H7 (cell line): ENCODE measurements at regions not wholly inside any gene's neighbourhood (a gene's known extent, or its start where the extent isn't known, plus 50 kb on each side); places are given as distances from the start of the nearest gene placed in this dataset.
"Not testable (repeated sequence)": the region's sequence is repeated elsewhere in the genome, so short reads cannot be mapped to it uniquely, and the experiment has no call there.

Experiments used
- DNase-seq: peaks from one replicate; pipeline ENCODE4 v3.0.0; 2012
- H3K27me3 ChIP-seq: 2 replicates; pipeline ENCODE4 v1.6.0; 2011; ENCODE audit warnings: mild to moderate bottlenecking, low read length; ENCODE audit not compliant: control insufficient read depth, insufficient read depth
- H3K36me3 ChIP-seq: replicated peaks from 2 replicates; pipeline ENCODE4 v1.5.1; 2011; ENCODE audit warnings: low read length; ENCODE audit not compliant: control insufficient read depth, insufficient read depth
- H3K4me3 ChIP-seq: 2 replicates; pipeline ENCODE4 v1.5.1; 2011; ENCODE audit warnings: low read depth, mild to moderate bottlenecking, control low read depth, low read length, moderate library complexity; ENCODE audit not compliant: insufficient read depth

GRCh38 chr3:177353140-177353539 is 155.9 kb upstream of the TBL1XR1 start:
- no peak for DNase-seq
- no peaks in the 10 kb centered on the region for H3K36me3 ChIP-seq
- no peak overlapping the region for H3K4me3 ChIP-seq
- peaks cover 5% of the 10 kb centered on the region; the same call in 1 of the 2 replicates for H3K27me3 ChIP-seq

GRCh38 chr3:177353879-177354278 is 156.6 kb upstream of the TBL1XR1 start:
- not testable (repeated sequence) for H3K27me3 ChIP-seq, DNase-seq, H3K4me3 ChIP-seq, H3K36me3 ChIP-seq

- Histone ChIP-seq H3K4me3 (no peak overlapping the region), H3K27me3 (no peaks in the 10 kb centered on the region), H3K36me3 (no peaks in the 10 kb centered on the region)
- no peak for DNase-seq
Observed at GRCh38 chr3:177354466-177354865, 157.2 kb upstream of the TBL1XR1 start.

GRCh38 chr3:177356113-177356512 is 158.8 kb upstream of the TBL1XR1 start:
- Histone ChIP-seq H3K4me3 (no peak overlapping the region), H3K36me3 (no peaks in the 10 kb centered on the region), H3K27me3 (no peaks in the 10 kb centered on the region)
- no peak for DNase-seq

- H3K4me3 ChIP-seq, result no peak overlapping the region
- H3K36me3 ChIP-seq, result no peaks in the 10 kb centered on the region
- no peak for DNase-seq
- H3K27me3 ChIP-seq, result 0 out of 2 replicates have a peak, but pooled peaks cover 2% of the 10 kb centered on the region
Observed at GRCh38 chr3:177356952-177357351, 159.7 kb upstream of the TBL1XR1 start.

- Histone ChIP-seq H3K4me3 (no peak overlapping the region; the same call in 1 of the 2 replicates), H3K36me3 (no peaks in the 10 kb centered on the region), H3K27me3 (0 out of 2 replicates have a peak, but pooled peaks cover 2% of the 10 kb centered on the region)
- DNase-seq, result no peak
Observed at GRCh38 chr3:177357352-177358090, 160.2 kb upstream of the TBL1XR1 start.

- no peaks in the 10 kb centered on the region for H3K36me3 ChIP-seq
- DNase-seq, result peak; percentile 51
- H3K4me3 ChIP-seq, result peak overlapping the region; percentile 19
- 0 out of 2 replicates have a peak, but pooled peaks cover 2% of the 10 kb centered on the region for H3K27me3 ChIP-seq
Observed at GRCh38 chr3:177358091-177358976, 161.1 kb upstream of the TBL1XR1 start.

GRCh38 chr3:177358977-177359592 is 161.8 kb upstream of the TBL1XR1 start:
- H3K36me3 ChIP-seq, result no peaks in the 10 kb centered on the region
- peak overlapping the region; percentile 20; the same call in 1 of the 2 replicates for H3K4me3 ChIP-seq
- DNase-seq, result peak; percentile 75
- 0 out of 2 replicates have a peak, but pooled peaks cover 2% of the 10 kb centered on the region for H3K27me3 ChIP-seq

- peak; percentile 94 for DNase-seq
- no peaks in the 10 kb centered on the region for H3K36me3 ChIP-seq
- 0 out of 2 replicates have a peak, but pooled peaks cover 2% of the 10 kb centered on the region for H3K27me3 ChIP-seq
- H3K4me3 ChIP-seq, result peak overlapping the region; percentile 20; the same call in 1 of the 2 replicates
Observed at GRCh38 chr3:177359593-177360357, 162.5 kb upstream of the TBL1XR1 start.

- peak; percentile 22 for DNase-seq
- Histone ChIP-seq H3K36me3 (no peaks in the 10 kb centered on the region), H3K4me3 (no peak overlapping the region), H3K27me3 (0 out of 2 replicates have a peak, but pooled peaks cover 2% of the 10 kb centered on the region)
Observed at GRCh38 chr3:177361081-177361938, 164.0 kb upstream of the TBL1XR1 start.

GRCh38 chr3:177362626-177363025 is 165.3 kb upstream of the TBL1XR1 start:
- Histone ChIP-seq H3K27me3 (0 out of 2 replicates have a peak, but pooled peaks cover 2% of the 10 kb centered on the region), H3K4me3 (no peak overlapping the region), H3K36me3 (no peaks in the 10 kb centered on the region)

GRCh38 chr3:177364236-177364635 is 167.0 kb upstream of the TBL1XR1 start:
- Histone ChIP-seq H3K36me3 (no peaks in the 10 kb centered on the region), H3K27me3 (0 out of 2 replicates have a peak, but pooled peaks cover 2% of the 10 kb centered on the region), H3K4me3 (no peak overlapping the region)
- DNase-seq, result no peak

More at GRCh38 chr3:177362626-177363025, 165.3 kb upstream of the TBL1XR1 start:
- no peak for DNase-seq

GRCh38 chr3:177365294-177365693 is 168.0 kb upstream of the TBL1XR1 start:
- DNase-seq, H3K36me3 ChIP-seq, H3K4me3 ChIP-seq, H3K27me3 ChIP-seq: not testable (repeated sequence)
